GM12874 (cell line): ENCODE measurements at regions not wholly inside any gene's neighbourhood (a gene's known extent, or its start where the extent isn't known, plus 50 kb on each side); places are given as distances from the start of the nearest gene placed in this dataset.

ENCODE experiments used
- TF ChIP-seq, protein P1 (sequence below): IDR thresholded peaks from 2 replicates; pipeline ENCODE4 v1.5.1; 2011; ENCODE audit warnings: low read depth, mild to moderate bottlenecking, control low read depth, low read length, moderate library complexity; ENCODE audit not compliant: insufficient read depth

DNA sequence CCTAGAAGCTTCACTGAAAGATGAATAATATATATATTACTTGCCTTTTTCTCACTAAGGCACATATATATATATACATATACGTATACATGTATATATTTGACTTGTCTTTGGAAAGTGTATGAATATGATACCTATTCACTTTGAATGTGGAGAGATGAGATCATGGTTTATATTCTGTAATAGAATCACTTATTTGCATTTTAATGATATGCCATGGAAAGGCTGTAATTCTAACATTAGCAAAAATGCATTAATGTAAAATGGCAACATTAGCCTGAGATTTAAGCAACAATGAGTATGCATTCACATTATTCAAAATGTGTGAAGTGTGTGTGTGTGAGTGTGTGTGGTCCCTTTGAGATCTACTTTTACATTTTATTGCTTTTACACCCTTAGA lies 54.5 kb upstream of the PRKD1 start:
- TF ChIP-seq, protein P1, sequence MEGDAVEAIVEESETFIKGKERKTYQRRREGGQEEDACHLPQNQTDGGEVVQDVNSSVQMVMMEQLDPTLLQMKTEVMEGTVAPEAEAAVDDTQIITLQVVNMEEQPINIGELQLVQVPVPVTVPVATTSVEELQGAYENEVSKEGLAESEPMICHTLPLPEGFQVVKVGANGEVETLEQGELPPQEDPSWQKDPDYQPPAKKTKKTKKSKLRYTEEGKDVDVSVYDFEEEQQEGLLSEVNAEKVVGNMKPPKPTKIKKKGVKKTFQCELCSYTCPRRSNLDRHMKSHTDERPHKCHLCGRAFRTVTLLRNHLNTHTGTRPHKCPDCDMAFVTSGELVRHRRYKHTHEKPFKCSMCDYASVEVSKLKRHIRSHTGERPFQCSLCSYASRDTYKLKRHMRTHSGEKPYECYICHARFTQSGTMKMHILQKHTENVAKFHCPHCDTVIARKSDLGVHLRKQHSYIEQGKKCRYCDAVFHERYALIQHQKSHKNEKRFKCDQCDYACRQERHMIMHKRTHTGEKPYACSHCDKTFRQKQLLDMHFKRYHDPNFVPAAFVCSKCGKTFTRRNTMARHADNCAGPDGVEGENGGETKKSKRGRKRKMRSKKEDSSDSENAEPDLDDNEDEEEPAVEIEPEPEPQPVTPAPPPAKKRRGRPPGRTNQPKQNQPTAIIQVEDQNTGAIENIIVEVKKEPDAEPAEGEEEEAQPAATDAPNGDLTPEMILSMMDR, result no peak

DNA sequence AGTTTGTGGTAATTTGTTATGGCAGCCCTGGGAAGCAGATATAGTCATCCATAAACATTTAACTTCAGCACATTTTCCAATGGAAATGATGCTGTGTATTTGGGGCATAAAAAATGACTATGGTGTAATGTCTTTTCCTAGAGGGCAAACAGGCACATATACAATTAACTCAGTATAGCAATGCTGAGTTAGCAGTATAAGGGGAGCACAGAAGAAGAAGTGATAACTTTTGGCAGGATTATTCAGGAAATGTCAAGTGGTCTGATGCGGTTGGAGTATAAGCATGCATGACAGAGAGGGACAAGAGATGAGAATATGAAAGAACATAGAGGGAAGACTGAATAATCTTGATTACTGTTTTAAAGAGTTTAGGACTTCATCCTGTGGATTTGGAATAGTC lies 55.3 kb upstream of the PRKD1 start:
- TF ChIP-seq, protein P1, result no peak

DNA sequence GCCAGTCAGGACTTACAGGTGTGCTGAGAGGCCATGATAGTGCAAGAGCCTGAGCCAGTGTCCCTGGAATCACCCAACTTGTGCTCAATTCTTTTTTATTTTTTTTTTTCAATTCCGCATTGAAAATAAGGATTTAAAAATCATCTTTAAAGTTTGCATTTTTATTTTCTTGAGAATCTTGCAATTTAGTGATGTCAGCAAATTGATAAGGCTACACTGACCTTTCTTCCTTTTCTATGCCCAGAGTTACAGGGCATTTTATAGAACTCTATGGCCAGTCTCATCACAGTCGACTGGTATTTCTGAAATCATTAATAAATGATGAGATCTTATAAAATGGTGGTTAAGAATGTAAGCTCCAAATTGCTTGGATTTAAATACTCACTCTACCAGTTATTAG lies 63.3 kb upstream of the PRKD1 start:
- TF ChIP-seq, protein P1, result no peak

DNA sequence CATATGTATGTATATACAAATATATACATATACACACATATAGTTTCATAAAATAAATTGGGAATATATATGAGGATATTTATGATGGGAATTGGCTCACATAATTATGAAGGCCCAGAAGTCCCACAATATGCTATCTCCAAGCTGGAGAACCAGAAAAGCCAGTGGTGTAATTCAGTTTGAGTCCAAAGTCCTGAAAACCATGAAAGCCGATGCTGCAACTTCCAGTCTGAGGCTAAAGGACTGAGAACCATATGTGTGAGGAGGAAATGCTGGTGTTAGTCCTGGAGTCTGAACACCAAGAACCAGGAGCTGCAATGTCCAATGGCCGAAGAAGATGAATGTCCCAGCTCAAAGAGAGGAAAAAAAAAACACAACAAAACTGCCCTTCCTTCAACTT lies 65.5 kb upstream of the PRKD1 start:
- TF ChIP-seq, protein P1, result no peak

DNA sequence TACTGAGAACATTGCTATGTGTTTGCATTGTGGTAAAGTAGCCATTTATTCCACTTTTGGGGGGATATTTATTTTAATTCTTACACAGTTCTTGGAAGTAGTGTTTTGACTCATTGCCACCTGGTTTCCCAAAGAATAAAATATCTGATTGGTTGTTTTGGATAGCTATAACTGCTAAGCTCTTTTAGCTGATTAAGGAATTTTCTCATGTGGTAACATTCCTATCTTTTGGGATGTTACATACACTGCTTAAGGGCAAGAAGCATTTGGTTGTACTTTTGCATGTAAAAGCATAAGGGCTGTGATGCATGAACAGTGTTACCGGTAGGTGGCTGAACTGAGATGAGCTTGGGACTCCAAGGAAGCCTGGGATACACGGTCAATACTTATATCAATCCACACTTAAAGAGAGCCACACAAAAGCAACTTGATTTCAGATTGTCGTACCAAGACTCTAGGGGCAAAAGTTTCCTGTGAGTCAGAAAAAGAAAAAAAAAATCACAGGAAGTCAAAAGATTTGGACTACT lies 71.4 kb upstream of the PRKD1 start:
- TF ChIP-seq, protein P1, result no peak

DNA sequence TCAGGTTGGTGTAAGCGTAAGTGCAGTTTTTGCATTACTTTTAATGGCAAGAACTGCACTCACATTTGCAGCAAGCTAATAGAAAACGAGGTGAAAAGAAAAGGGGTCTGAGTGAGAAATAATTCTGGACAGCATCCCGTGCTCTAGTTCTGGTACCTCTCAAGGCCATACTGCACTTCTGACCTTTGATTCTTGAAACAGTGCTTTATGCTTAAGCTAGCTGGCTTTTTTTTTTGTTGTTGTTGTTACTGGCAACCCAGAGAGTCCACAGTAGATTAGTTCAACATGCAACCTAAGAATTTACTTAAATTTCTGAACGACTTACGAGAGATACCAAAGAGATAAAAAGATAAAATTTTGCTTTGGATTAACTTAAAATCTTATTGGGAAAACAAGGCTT lies 75.2 kb upstream of the PRKD1 start:
- TF ChIP-seq, protein P1, result no peak

DNA sequence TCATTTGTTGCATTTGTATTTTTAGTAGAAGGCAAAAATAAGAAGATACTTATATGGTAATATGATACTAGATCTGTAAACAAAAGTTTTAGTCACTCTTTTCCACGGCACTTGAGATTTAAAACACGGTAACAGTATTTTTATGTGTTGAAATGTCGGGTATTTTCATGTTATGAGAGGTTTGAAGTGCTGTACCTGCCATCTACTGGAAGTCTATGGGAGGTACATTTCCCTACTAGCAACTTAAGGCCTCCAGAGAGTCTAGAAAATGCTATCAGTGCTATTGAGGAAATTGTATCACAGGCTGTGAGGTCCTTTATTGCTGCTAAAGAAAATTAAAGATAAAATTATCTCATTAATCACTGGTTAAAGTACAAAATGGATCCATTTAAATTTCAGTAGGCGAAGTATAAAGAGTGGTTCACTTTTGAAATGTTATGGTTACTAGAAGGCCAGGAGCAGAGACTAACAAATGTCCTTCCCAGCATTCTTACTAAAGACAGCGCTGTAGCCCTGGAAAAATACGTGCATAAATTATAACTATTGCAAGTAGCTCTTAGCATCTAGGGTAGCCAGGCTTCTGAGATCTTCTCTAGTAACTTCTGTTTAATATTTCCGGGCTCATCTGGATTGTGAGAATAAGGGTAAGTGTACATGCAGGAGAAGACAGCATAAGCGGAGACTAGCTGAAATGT lies 77.6 kb upstream of the PRKD1 start:
- TF ChIP-seq, protein P1, result no peak

DNA sequence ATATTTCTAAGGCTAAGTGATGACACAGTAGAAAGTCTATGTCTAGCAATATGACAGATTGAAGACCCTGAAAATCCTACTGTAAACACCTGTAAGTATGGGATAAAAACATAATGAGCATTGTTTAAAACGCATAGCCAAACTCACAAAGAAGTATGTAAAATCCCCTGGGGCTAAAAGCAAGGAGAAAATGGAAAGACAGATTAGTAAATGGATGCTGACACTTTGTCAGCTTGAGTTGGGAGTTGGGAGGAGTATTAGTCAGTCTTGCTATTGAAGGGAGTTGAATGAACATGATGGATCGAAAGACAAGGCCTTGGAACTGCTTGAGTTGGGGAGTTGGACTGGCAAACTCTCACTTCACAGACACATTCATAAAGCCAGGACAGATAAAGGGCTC lies 79.0 kb upstream of the PRKD1 start:
- TF ChIP-seq, protein P1, result no peak
